SU-DHL-6 (cell line): ENCODE measurements at regions not wholly inside any gene's neighbourhood (a gene's known extent, or its start where the extent isn't known, plus 50 kb on each side); places are given as distances from the start of the nearest gene placed in this dataset.
"Not testable (repeated sequence)": the region's sequence is repeated elsewhere in the genome, so short reads cannot be mapped to it uniquely, and the experiment has no call there.

Experiments used
- H2AFZ ChIP-seq: fragments of 200-600 bp; sonication (generic); 2 replicates; pipeline ENCODE4 v1.6.1; 2014; ENCODE audit warnings: low read depth, mild to moderate bottlenecking, moderate library complexity, mixed read lengths, antibody characterized with exemption, low read length; ENCODE audit not compliant: severe bottlenecking
- H3F3A ChIP-seq: fragments of 200-600 bp; shearing (Covaris generic); 2 replicates; pipeline ENCODE4 v1.6.0; 2016; ENCODE audit warnings: antibody characterized with exemption, mild to moderate bottlenecking; ENCODE audit not compliant: insufficient read depth
- H3K27ac ChIP-seq: fragments of 200-600 bp; sonication (generic); 2 replicates; pipeline ENCODE4 v1.5.1; 2016; ENCODE audit warnings: low read depth, mild to moderate bottlenecking, low read length, moderate library complexity, mixed read lengths
- H3K27me3 ChIP-seq: fragments of 200-600 bp; sonication (generic), shearing (Covaris generic); 2 replicates; pipeline ENCODE4 v1.6.0; 2014; ENCODE audit warnings: mild to moderate bottlenecking, low read length
- H3K36me3 ChIP-seq: fragments of 200-600 bp; sonication (generic); 2 replicates; pipeline ENCODE4 v1.6.1; 2014; ENCODE audit warnings: mild to moderate bottlenecking, low read length, mixed read lengths
- H3K4me2 ChIP-seq: fragments of 300-600, 200-600 bp; shearing (Covaris generic), sonication (generic); 2 replicates; pipeline ENCODE4 v1.6.0; 2014; ENCODE audit warnings: low read length, low read depth, mild to moderate bottlenecking; ENCODE audit not compliant: poor library complexity, severe bottlenecking
- H3K4me3 ChIP-seq: fragments of 200-600 bp; sonication (generic); 2 replicates; pipeline ENCODE4 v1.5.1; 2014; ENCODE audit warnings: antibody characterized with exemption, low read length, mild to moderate bottlenecking, mixed read lengths; ENCODE audit not compliant: insufficient read depth, poor library complexity, severe bottlenecking
- H3K79me2 ChIP-seq: fragments of 200-600 bp; sonication (generic); 2 replicates; pipeline ENCODE4 v1.6.1; 2014; ENCODE audit warnings: mild to moderate bottlenecking, low read length, moderate library complexity; ENCODE audit not compliant: insufficient read depth
- H3K9ac ChIP-seq: fragments of 200-600 bp; sonication (generic); 2 replicates; pipeline ENCODE4 v1.7.0; 2014; ENCODE audit warnings: mild to moderate bottlenecking, low read length
- H3K9me2 ChIP-seq: fragments of 200-600 bp; sonication (generic); replicated peaks from 2 replicates; pipeline ENCODE4 v1.6.1; 2014; ENCODE audit warnings: low read length; ENCODE audit not compliant: insufficient read depth
- H3K9me3 ChIP-seq: fragments of 200-600 bp; sonication (generic); 2 replicates; pipeline ENCODE4 v1.6.1; 2014; ENCODE audit warnings: low read length, mixed read lengths; ENCODE audit not compliant: insufficient read depth
- H4K20me1 ChIP-seq: fragments of 200-600 bp; sonication (generic); 2 replicates; pipeline ENCODE4 v1.6.1; 2014; ENCODE audit warnings: low read depth, mild to moderate bottlenecking, antibody characterized with exemption, low read length, moderate library complexity, mixed read lengths
- EZH2phosphoT487 ChIP-seq: fragments of 200-600 bp; sonication (generic), shearing (Covaris generic); conservative IDR thresholded peaks from 2 replicates; pipeline ENCODE4 v1.6.1; 2018; ENCODE audit warnings: mild to moderate bottlenecking, antibody characterized with exemption, low read length, moderate library complexity, mixed read lengths
- TF ChIP-seq, protein P1 (sequence below): fragments of 200-600 bp; sonication (generic); IDR thresholded peaks from one replicate; pipeline ENCODE4 v1.5.1; 2017; ENCODE audit warnings: antibody characterized with exemption, mild to moderate bottlenecking, low read length, moderate library complexity; ENCODE audit not compliant: insufficient read depth, poor library complexity, severe bottlenecking

DNA sequence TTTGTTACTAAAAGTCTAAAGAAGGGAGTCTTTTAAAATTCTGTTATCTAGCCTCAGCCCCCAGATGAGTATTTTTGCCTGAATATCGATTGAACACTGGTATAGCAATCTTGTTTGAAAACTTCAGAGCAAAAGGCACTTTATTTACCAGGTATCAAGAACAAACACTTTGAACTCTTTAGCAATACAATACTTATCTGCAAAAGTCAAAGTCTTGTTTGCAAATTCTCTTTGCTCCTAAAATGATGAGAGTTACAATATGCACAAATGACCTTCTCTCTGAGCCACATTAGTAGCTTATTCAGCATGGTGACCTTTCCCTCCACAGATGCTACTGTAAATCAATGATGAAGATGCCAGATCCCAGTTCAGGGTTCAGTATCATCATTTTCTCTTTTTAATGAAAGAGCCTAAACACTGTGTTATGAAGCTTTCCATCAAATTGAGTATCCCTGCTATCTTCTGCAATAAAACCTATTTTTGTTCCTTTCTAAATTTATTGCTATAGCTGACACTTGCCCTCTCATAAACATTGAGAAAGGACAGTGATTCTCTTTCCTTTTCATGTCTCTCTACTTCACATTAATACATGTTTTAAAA is 752.7 kb upstream of the MGAT4C start:
- H3K27ac ChIP-seq, result no peak overlapping the region
- no peaks in the 10 kb centered on the region for H3K9me2 ChIP-seq
- TF ChIP-seq EZH2phosphoT487, result no peak
- TF ChIP-seq, protein P1, sequence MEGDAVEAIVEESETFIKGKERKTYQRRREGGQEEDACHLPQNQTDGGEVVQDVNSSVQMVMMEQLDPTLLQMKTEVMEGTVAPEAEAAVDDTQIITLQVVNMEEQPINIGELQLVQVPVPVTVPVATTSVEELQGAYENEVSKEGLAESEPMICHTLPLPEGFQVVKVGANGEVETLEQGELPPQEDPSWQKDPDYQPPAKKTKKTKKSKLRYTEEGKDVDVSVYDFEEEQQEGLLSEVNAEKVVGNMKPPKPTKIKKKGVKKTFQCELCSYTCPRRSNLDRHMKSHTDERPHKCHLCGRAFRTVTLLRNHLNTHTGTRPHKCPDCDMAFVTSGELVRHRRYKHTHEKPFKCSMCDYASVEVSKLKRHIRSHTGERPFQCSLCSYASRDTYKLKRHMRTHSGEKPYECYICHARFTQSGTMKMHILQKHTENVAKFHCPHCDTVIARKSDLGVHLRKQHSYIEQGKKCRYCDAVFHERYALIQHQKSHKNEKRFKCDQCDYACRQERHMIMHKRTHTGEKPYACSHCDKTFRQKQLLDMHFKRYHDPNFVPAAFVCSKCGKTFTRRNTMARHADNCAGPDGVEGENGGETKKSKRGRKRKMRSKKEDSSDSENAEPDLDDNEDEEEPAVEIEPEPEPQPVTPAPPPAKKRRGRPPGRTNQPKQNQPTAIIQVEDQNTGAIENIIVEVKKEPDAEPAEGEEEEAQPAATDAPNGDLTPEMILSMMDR, result no peak
- H4K20me1 ChIP-seq, result no peaks in the 10 kb centered on the region
- no peaks in the 10 kb centered on the region for H3K79me2 ChIP-seq
- no peaks in the 10 kb centered on the region for H3F3A ChIP-seq
- H3K9me3 ChIP-seq, result no peaks in the 10 kb centered on the region
- no peaks in the 10 kb centered on the region for H3K36me3 ChIP-seq
- H3K9ac ChIP-seq, result no peak overlapping the region
- no peak overlapping the region for H3K4me2 ChIP-seq
- no peak overlapping the region for H2AFZ ChIP-seq
- H3K4me3 ChIP-seq, result no peak overlapping the region
- no peaks in the 10 kb centered on the region for H3K27me3 ChIP-seq

GRCh38 chr12:87001102-87001501 is 744.9 kb upstream of the MGAT4C start:
- no peak overlapping the region for H3K27ac ChIP-seq

GRCh38 chr12:86985298-86985697 is 729.1 kb upstream of the MGAT4C start:
- H3K27me3 ChIP-seq, result no peaks in the 10 kb centered on the region
- no peaks in the 10 kb centered on the region for H3K9me2 ChIP-seq
- TF ChIP-seq, protein P1, result no peak
- TF ChIP-seq EZH2phosphoT487, result no peak
- no peak overlapping the region for H3K4me3 ChIP-seq
- no peak overlapping the region for H3K4me2 ChIP-seq
- H3K27ac ChIP-seq, result no peak overlapping the region
- H4K20me1 ChIP-seq, result no peaks in the 10 kb centered on the region
- H3K9ac ChIP-seq, result no peak overlapping the region
- H3K36me3 ChIP-seq, result no peaks in the 10 kb centered on the region
- H3F3A ChIP-seq, result no peaks in the 10 kb centered on the region
- no peaks in the 10 kb centered on the region for H3K79me2 ChIP-seq
- no peak overlapping the region for H2AFZ ChIP-seq
- H3K9me3 ChIP-seq, result no peaks in the 10 kb centered on the region

More at GRCh38 chr12:87001102-87001501, 744.9 kb upstream of the MGAT4C start:
- TF ChIP-seq EZH2phosphoT487, result no peak
- TF ChIP-seq, protein P1, result no peak
- no peaks in the 10 kb centered on the region for H3K36me3 ChIP-seq
- no peaks in the 10 kb centered on the region for H3K9me3 ChIP-seq
- no peak overlapping the region for H3K4me2 ChIP-seq
- H3K4me3 ChIP-seq, result no peak overlapping the region
- H4K20me1 ChIP-seq, result no peaks in the 10 kb centered on the region
- no peak overlapping the region for H2AFZ ChIP-seq
- no peaks in the 10 kb centered on the region for H3K9me2 ChIP-seq
- no peaks in the 10 kb centered on the region for H3F3A ChIP-seq
- no peaks in the 10 kb centered on the region for H3K79me2 ChIP-seq
- H3K9ac ChIP-seq, result no peak overlapping the region
- no peaks in the 10 kb centered on the region for H3K27me3 ChIP-seq

DNA sequence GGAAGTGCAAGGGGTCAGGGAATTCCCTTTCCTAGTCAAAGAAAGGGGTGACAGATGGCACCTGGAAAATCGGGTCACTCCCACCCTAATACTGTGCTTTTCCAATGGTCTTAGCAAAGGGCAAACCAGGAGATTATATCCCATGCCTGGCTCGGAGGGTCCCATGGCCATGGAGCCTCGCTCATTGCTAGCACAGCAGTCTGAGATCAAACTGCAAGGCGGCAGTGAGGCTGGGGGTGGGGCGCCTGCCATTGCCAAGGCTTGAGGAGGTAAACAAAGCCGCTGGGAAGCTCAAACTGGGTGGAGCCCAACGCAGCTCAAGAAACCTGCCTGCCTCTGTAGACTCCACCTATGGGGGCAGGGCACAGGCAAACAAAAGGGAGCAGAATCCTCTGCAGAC is 714.4 kb upstream of the MGAT4C start:
- H3K27ac ChIP-seq, H3K9me2 ChIP-seq, H3K36me3 ChIP-seq: not testable (repeated sequence)

More for the DNA sequence above, 714.4 kb upstream of the MGAT4C start:
- H3K9ac ChIP-seq, H4K20me1 ChIP-seq, H3F3A ChIP-seq, H3K4me3 ChIP-seq, H3K4me2 ChIP-seq, H3K27me3 ChIP-seq, H2AFZ ChIP-seq, H3K9me3 ChIP-seq, H3K79me2 ChIP-seq: not testable (repeated sequence)
